ENCODE measurements at regions not wholly inside any gene's neighbourhood (a gene's known extent, or its start where the extent isn't known, plus 50 kb on each side); places are given as distances from the start of the nearest gene placed in this dataset.

- no peak for DNase-seq (ENCODE audit: low read depth)
These were observed 377.5 kb downstream of the TMEM167A start for GRCh38 chr5:82699737-82700136.

GRCh38 chr5:82698026-82698425, 379.2 kb downstream of the TMEM167A start:
- no peak for DNase-seq (ENCODE audit: low read depth)

GRCh38 chr5:82694711-82695285, 382.4 kb downstream of the TMEM167A start:
- DNase-seq (ENCODE audit: low read depth): no peak

GRCh38 chr5:82692826-82693225, 384.4 kb downstream of the TMEM167A start:
- no peak for DNase-seq (ENCODE audit: low read depth)

- DNase-seq (ENCODE audit: low read depth): no peak
These were observed 392.5 kb downstream of the TMEM167A start for GRCh38 chr5:82684659-82685058.

GRCh38 chr5:82684165-82684564, 393.0 kb downstream of the TMEM167A start:
- no peak for DNase-seq (ENCODE audit: low read depth)

- DNase-seq (ENCODE audit: low read depth): no peak
These were observed 397.5 kb downstream of the TMEM167A start for GRCh38 chr5:82679660-82680059.

- no peak for DNase-seq (ENCODE audit: low read depth)
These were observed 398.5 kb upstream of the RPS23 start for GRCh38 chr5:82676661-82677060.

- DNase-seq (ENCODE audit: low read depth): no peak
These were observed 396.5 kb upstream of the RPS23 start for GRCh38 chr5:82674671-82675070.

GRCh38 chr5:82673057-82673809, 395.1 kb upstream of the RPS23 start:
- no peak for DNase-seq (ENCODE audit: low read depth)

- no peak for DNase-seq (ENCODE audit: low read depth)
These were observed 392.5 kb upstream of the RPS23 start for GRCh38 chr5:82670692-82671091.

GRCh38 chr5:82669720-82670119, 391.6 kb upstream of the RPS23 start:
- no peak for DNase-seq (ENCODE audit: low read depth)

GRCh38 chr5:82666312-82666711, 388.2 kb upstream of the RPS23 start:
- DNase-seq (ENCODE audit: low read depth): no peak

- no peak for DNase-seq (ENCODE audit: low read depth)
These were observed 386.6 kb upstream of the RPS23 start for GRCh38 chr5:82664732-82665131.

GRCh38 chr5:82663225-82663624, 385.1 kb upstream of the RPS23 start:
- no peak for DNase-seq (ENCODE audit: low read depth)

- DNase-seq (ENCODE audit: low read depth): no peak
These were observed 384.2 kb upstream of the RPS23 start for GRCh38 chr5:82662340-82662739.

- DNase-seq (ENCODE audit: low read depth): no peak
These were observed 383.8 kb upstream of the RPS23 start for GRCh38 chr5:82661933-82662332.

GRCh38 chr5:82661462-82661861, 383.3 kb upstream of the RPS23 start:
- no peak for DNase-seq (ENCODE audit: low read depth)

GRCh38 chr5:82659115-82659514, 381.0 kb upstream of the RPS23 start:
- DNase-seq (ENCODE audit: low read depth): no peak

GRCh38 chr5:82657033-82657699, 379.0 kb upstream of the RPS23 start:
- DNase-seq (ENCODE audit: low read depth): no peak

- no peak for DNase-seq (ENCODE audit: low read depth)
These were observed 378.2 kb upstream of the RPS23 start for GRCh38 chr5:82656341-82656761.

GRCh38 chr5:82655078-82655477, 376.9 kb upstream of the RPS23 start:
- DNase-seq (ENCODE audit: low read depth): no peak

GRCh38 chr5:82649943-82650342, 371.8 kb upstream of the RPS23 start:
- DNase-seq (ENCODE audit: low read depth): no peak
